ENCODE measurements at regions not wholly inside any gene's neighbourhood (a gene's known extent, or its start where the extent isn't known, plus 50 kb on each side); places are given as distances from the start of the nearest gene placed in this dataset.

DNA sequence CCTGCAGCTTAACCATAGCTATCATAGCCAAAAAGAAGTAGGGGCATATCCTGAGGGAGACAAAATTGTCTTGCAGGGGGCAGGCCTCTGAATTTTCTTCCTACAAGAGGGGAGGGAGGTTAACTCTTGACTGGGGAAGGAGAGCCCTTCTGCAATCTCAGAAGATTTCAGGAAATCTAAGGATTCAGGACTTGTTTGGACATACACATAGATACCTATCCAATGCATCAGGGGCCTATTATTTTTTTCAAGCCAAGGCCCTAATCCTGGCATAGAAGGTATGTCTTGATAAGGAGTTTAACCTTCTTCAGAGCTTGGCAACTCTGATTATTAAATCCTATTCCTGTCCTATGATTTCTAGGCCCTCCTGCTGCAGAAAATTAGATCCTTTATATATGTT is 375.1 kb upstream of the ACTBL2 start:
- TF ChIP-seq, protein P1, sequence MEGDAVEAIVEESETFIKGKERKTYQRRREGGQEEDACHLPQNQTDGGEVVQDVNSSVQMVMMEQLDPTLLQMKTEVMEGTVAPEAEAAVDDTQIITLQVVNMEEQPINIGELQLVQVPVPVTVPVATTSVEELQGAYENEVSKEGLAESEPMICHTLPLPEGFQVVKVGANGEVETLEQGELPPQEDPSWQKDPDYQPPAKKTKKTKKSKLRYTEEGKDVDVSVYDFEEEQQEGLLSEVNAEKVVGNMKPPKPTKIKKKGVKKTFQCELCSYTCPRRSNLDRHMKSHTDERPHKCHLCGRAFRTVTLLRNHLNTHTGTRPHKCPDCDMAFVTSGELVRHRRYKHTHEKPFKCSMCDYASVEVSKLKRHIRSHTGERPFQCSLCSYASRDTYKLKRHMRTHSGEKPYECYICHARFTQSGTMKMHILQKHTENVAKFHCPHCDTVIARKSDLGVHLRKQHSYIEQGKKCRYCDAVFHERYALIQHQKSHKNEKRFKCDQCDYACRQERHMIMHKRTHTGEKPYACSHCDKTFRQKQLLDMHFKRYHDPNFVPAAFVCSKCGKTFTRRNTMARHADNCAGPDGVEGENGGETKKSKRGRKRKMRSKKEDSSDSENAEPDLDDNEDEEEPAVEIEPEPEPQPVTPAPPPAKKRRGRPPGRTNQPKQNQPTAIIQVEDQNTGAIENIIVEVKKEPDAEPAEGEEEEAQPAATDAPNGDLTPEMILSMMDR (IDR thresholded peaks at IDR 0.05), result no peak
- no peak for TF ChIP-seq POLR2A (IDR thresholded peaks at IDR 0.05)

Measured in lower leg skin (tissue), 3 donors.